CD8-positive, alpha-beta memory T cell (primary cell): ENCODE measurements at regions not wholly inside any gene's neighbourhood (a gene's known extent, or its start where the extent isn't known, plus 50 kb on each side); places are given as distances from the start of the nearest gene placed in this dataset.

ENCODE experiments used
- CTCF ChIA-PET: fragments of 350-600 bp; sonication (Branson Sonifier 250); formaldehyde crosslinking; loops from one replicate; lab custom pipeline; 2021; ENCODE audit warnings: antibody characterized with exemption; lab: Charles Lee
- POLR2A ChIA-PET: fragments of 350-600 bp; sonication (Branson Sonifier 250); formaldehyde crosslinking; loops from one replicate; lab custom pipeline; 2021; ENCODE audit warnings: antibody characterized with exemption; lab: Charles Lee
- DNase-seq, 5 donors: peaks; one replicate each; pipeline versions ENCODE4 v3.0.0 to v3.0.0-alpha.2; 2020 to 2022; ENCODE audit warnings: mixed read lengths in 1 of 5
- H3K27ac ChIP-seq: one replicate; pipeline ENCODE4 v1.7.0; 2013; ENCODE audit warnings: low read depth, mild to moderate bottlenecking, low read length, moderate library complexity
- H3K27me3 ChIP-seq: 2 replicates; pipeline ENCODE4 v1.7.0; 2013; ENCODE audit warnings: low read length, mild to moderate bottlenecking; ENCODE audit not compliant: insufficient read depth, poor library complexity, severe bottlenecking
- H3K36me3 ChIP-seq: 2 replicates; pipeline ENCODE4 v1.7.0; 2013; ENCODE audit warnings: mild to moderate bottlenecking, low read length, moderate library complexity; ENCODE audit not compliant: insufficient read depth
- H3K4me1 ChIP-seq: 2 replicates; pipeline ENCODE4 v1.7.0; 2013; ENCODE audit warnings: mild to moderate bottlenecking, low read length, moderate library complexity; ENCODE audit not compliant: insufficient read depth
- H3K4me3 ChIP-seq: 2 replicates; pipeline ENCODE4 v1.7.0; 2013; ENCODE audit warnings: mild to moderate bottlenecking, low read length
- H3K9me3 ChIP-seq: 2 replicates; pipeline ENCODE4 v1.7.0; 2013; ENCODE audit warnings: mild to moderate bottlenecking, low read length
- H3K27ac Mint-ChIP-seq, 8 donors: one replicate each; pipeline ENCODE4 v1.8.0; 2020 to 2021; ENCODE audit warnings: mixed read lengths in 8 of 8, mild to moderate bottlenecking in 6 of 8, inconsistent platforms in 3 of 8, moderate library complexity in 3 of 8
- H3K27me3 Mint-ChIP-seq, 2 donors: one replicate each; pipeline ENCODE4 v1.8.0; 2020 to 2021; ENCODE audit warnings: mixed read lengths in 2 of 2, mild to moderate bottlenecking in 1 of 2, moderate library complexity in 1 of 2
- H3K36me3 Mint-ChIP-seq, 3 donors: one replicate each; pipeline ENCODE4 v1.8.0; 2020 to 2021; ENCODE audit warnings: mixed read lengths in 3 of 3, inconsistent platforms in 1 of 3, mild to moderate bottlenecking in 1 of 3
- H3K4me1 Mint-ChIP-seq, 3 donors: one replicate each; pipeline ENCODE4 v1.8.0; 2020 to 2021; ENCODE audit warnings: mixed read lengths in 3 of 3, inconsistent platforms in 1 of 3, mild to moderate bottlenecking in 1 of 3
- H3K4me3 Mint-ChIP-seq, 7 donors: one replicate each; pipeline ENCODE4 v1.8.0; 2020 to 2021; ENCODE audit warnings: mixed read lengths in 7 of 7, mild to moderate bottlenecking in 6 of 7, moderate library complexity in 4 of 7, inconsistent platforms in 2 of 7
- H3K9me3 Mint-ChIP-seq, 5 donors: one replicate each; pipeline ENCODE4 v1.8.0; 2020 to 2022; ENCODE audit warnings: mixed read lengths in 5 of 5, mild to moderate bottlenecking in 3 of 5, moderate library complexity in 2 of 5, inconsistent platforms in 1 of 5

- Mint-ChIP-seq H3K4me1 (no peaks in the 10 kb centered on the region), H3K36me3 (no peaks in the 10 kb centered on the region), H3K4me3 (no peak overlapping the region), H3K9me3 (peaks cover 2 to 19% (median 9%) of the 10 kb centered on the region in 5 donors), H3K27ac (no peak overlapping the region), H3K27me3 (no peaks in the 10 kb centered on the region)
- no peak overlapping the region for H3K27ac ChIP-seq
- no peak for DNase-seq
- H3K27me3 ChIP-seq = no peaks in the 10 kb centered on the region
- no peaks in the 10 kb centered on the region for H3K36me3 ChIP-seq
- ChIA-PET CTCF (no interaction called here), POLR2A (no interaction called here)
- no peaks in the 10 kb centered on the region for H3K9me3 ChIP-seq
- no peaks in the 10 kb centered on the region for H3K4me1 ChIP-seq
- no peak overlapping the region for H3K4me3 ChIP-seq
These were observed 585.8 kb upstream of the FAT1 start for GRCh38 chr4:187309456-187309855.

GRCh38 chr4:187312299-187312698, 588.6 kb upstream of the FAT1 start:
- H3K4me1 Mint-ChIP-seq = no peaks in the 10 kb centered on the region
- Histone ChIP-seq H3K9me3 (no peaks in the 10 kb centered on the region), H3K27me3 (no peaks in the 10 kb centered on the region), H3K4me1 (no peaks in the 10 kb centered on the region), H3K4me3 (no peak overlapping the region), H3K36me3 (no peaks in the 10 kb centered on the region), H3K27ac (no peak overlapping the region)
- no peaks in the 10 kb centered on the region for H3K27me3 Mint-ChIP-seq
- ChIA-PET CTCF (no interaction called here), POLR2A (no interaction called here)
- no peak for DNase-seq
- H3K9me3 Mint-ChIP-seq = peaks cover 6 to 18% (median 8%) of the 10 kb centered on the region in 5 donors
- no peak overlapping the region for H3K4me3 Mint-ChIP-seq
- no peak overlapping the region for H3K27ac Mint-ChIP-seq
- H3K36me3 Mint-ChIP-seq = peaks cover 0 to 2% (median 0%) of the 10 kb centered on the region in 3 donors

- Histone ChIP-seq H3K4me3 (no peak overlapping the region), H3K36me3 (no peaks in the 10 kb centered on the region), H3K27me3 (no peaks in the 10 kb centered on the region), H3K4me1 (no peaks in the 10 kb centered on the region), H3K27ac (no peak overlapping the region), H3K9me3 (no peaks in the 10 kb centered on the region)
- no peaks in the 10 kb centered on the region for H3K27me3 Mint-ChIP-seq
- H3K27ac Mint-ChIP-seq = no peak overlapping the region
- no peak for DNase-seq
- CTCF ChIA-PET = interaction anchor here (0.6 kb wide), 1 partner anchor 10 kb away, joined by 3 read pairs; no protein-coding TSS in a partner anchor
- H3K9me3 Mint-ChIP-seq = peaks cover 0 to 27% (median 7%) of the 10 kb centered on the region in 5 donors
- no peak overlapping the region for H3K4me3 Mint-ChIP-seq
- POLR2A ChIA-PET = no interaction called here
- H3K4me1 Mint-ChIP-seq = no peaks in the 10 kb centered on the region
- H3K36me3 Mint-ChIP-seq = peaks cover 0 to 2% (median 0%) of the 10 kb centered on the region in 3 donors
These were observed 594.1 kb upstream of the FAT1 start for GRCh38 chr4:187317799-187318198.

- H3K27me3 Mint-ChIP-seq = no peaks in the 10 kb centered on the region
- POLR2A ChIA-PET = no interaction called here
- no peaks in the 10 kb centered on the region for H3K4me1 Mint-ChIP-seq
These were observed 598.1 kb upstream of the FAT1 start for GRCh38 chr4:187321711-187322110.

GRCh38 chr4:187332141-187332540, 608.5 kb upstream of the FAT1 start:
- ChIA-PET CTCF (no interaction called here), POLR2A (no interaction called here)
- no peak overlapping the region for H3K27ac Mint-ChIP-seq
- H3K9me3 Mint-ChIP-seq = peaks cover 0 to 27% (median 6%) of the 10 kb centered on the region in 5 donors
- no peaks in the 10 kb centered on the region for H3K36me3 ChIP-seq
- peaks cover 0 to 2% (median 0%) of the 10 kb centered on the region in 3 donors for H3K36me3 Mint-ChIP-seq
- H3K4me1 Mint-ChIP-seq = no peaks in the 10 kb centered on the region
- H3K27me3 Mint-ChIP-seq = no peaks in the 10 kb centered on the region
- no peaks in the 10 kb centered on the region for H3K9me3 ChIP-seq
- no peak for DNase-seq
- no peaks in the 10 kb centered on the region for H3K27me3 ChIP-seq
- H3K4me3 ChIP-seq = no peak overlapping the region
- no peak overlapping the region for H3K27ac ChIP-seq
- H3K4me1 ChIP-seq = no peaks in the 10 kb centered on the region
- no peak overlapping the region for H3K4me3 Mint-ChIP-seq

More at GRCh38 chr4:187321711-187322110, 598.1 kb upstream of the FAT1 start:
- Histone ChIP-seq H3K4me3 (no peak overlapping the region), H3K27me3 (no peaks in the 10 kb centered on the region), H3K4me1 (no peaks in the 10 kb centered on the region), H3K36me3 (no peaks in the 10 kb centered on the region), H3K9me3 (no peaks in the 10 kb centered on the region), H3K27ac (no peak overlapping the region)
- Mint-ChIP-seq H3K4me3 (no peak overlapping the region), H3K36me3 (no peaks in the 10 kb centered on the region), H3K9me3 (peaks cover 0 to 22% (median 4%) of the 10 kb centered on the region in 5 donors), H3K27ac (no peak overlapping the region)
- no peak for DNase-seq
- CTCF ChIA-PET = no interaction called here

- Mint-ChIP-seq H3K27me3 (no peaks in the 10 kb centered on the region), H3K4me3 (no peak overlapping the region), H3K36me3 (peaks cover 0 to 2% (median 0%) of the 10 kb centered on the region in 3 donors), H3K9me3 (peaks cover 0 to 27% (median 8%) of the 10 kb centered on the region in 5 donors), H3K4me1 (no peaks in the 10 kb centered on the region), H3K27ac (no peak overlapping the region)
- Histone ChIP-seq H3K4me3 (no peak overlapping the region), H3K27me3 (no peaks in the 10 kb centered on the region), H3K4me1 (no peaks in the 10 kb centered on the region), H3K9me3 (no peaks in the 10 kb centered on the region), H3K27ac (no peak overlapping the region), H3K36me3 (no peaks in the 10 kb centered on the region)
- no peak for DNase-seq
- POLR2A ChIA-PET = no interaction called here
- CTCF ChIA-PET = no interaction called here
These were observed 609.5 kb upstream of the FAT1 start for GRCh38 chr4:187333151-187333550.

GRCh38 chr4:187335339-187335738, 611.7 kb upstream of the FAT1 start:
- Histone ChIP-seq H3K4me3 (no peak overlapping the region), H3K9me3 (no peaks in the 10 kb centered on the region), H3K4me1 (no peaks in the 10 kb centered on the region), H3K27me3 (no peaks in the 10 kb centered on the region), H3K36me3 (no peaks in the 10 kb centered on the region), H3K27ac (no peak overlapping the region)
- CTCF ChIA-PET = no interaction called here
- Mint-ChIP-seq H3K4me3 (no peak overlapping the region), H3K9me3 (peaks cover 0 to 21% (median 8%) of the 10 kb centered on the region in 5 donors), H3K4me1 (no peaks in the 10 kb centered on the region), H3K27me3 (no peaks in the 10 kb centered on the region), H3K36me3 (no peaks in the 10 kb centered on the region), H3K27ac (no peak overlapping the region)
- POLR2A ChIA-PET = no interaction called here
- DNase-seq = no peak

GRCh38 chr4:187354740-187355139, 631.1 kb upstream of the FAT1 start:
- Histone ChIP-seq H3K4me1 (no peaks in the 10 kb centered on the region), H3K27me3 (no peaks in the 10 kb centered on the region), H3K9me3 (no peaks in the 10 kb centered on the region), H3K27ac (no peak overlapping the region), H3K4me3 (no peak overlapping the region), H3K36me3 (no peaks in the 10 kb centered on the region)
- no peak overlapping the region for H3K27ac Mint-ChIP-seq
- DNase-seq = no peak
- no peaks in the 10 kb centered on the region for H3K4me1 Mint-ChIP-seq
- ChIA-PET CTCF (no interaction called here), POLR2A (no interaction called here)
- H3K36me3 Mint-ChIP-seq = no peaks in the 10 kb centered on the region
- peaks cover 7 to 31% (median 7%) of the 10 kb centered on the region in 5 donors for H3K9me3 Mint-ChIP-seq
- no peak overlapping the region for H3K4me3 Mint-ChIP-seq
- no peaks in the 10 kb centered on the region for H3K27me3 Mint-ChIP-seq
